ENCODE measurements at regions not wholly inside any gene's neighbourhood (a gene's known extent, or its start where the extent isn't known, plus 50 kb on each side); places are given as distances from the start of the nearest gene placed in this dataset.

DNA sequence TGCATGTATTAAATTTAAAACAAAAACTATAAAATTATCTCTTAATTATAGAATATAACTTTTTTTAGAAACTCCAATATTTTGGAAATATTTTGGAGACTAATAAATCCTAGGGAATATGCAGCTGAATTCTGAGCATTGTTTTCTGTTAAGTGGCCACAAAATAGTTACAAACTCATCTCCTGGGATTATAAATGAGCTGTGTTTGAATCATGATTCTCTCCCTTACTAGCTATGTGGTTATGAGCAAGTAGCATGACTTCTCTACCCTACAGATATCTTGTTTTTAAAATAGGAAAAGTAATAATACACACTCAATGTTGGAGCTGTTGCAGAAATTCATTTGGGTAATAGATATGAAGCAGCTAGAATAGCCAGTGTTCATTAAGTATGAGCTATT, 137.9 kb upstream of the ITGA4 start:
- Histone ChIP-seq H3K27ac (no peak overlapping the region), H3K9me3 (no peaks in the 10 kb centered on the region), H3K27me3 (no peaks in the 10 kb centered on the region), H3K4me3 (no peak overlapping the region), H3K4me1 (ENCODE audit: insufficient read depth) (no peaks in the 10 kb centered on the region), H3K36me3 (no peaks in the 10 kb centered on the region)
- DNase-seq: no peak
- intact Hi-C loops (cut with DNase I): no loop called here
- no peak for TF ChIP-seq CTCF (IDR thresholded peaks at IDR 0.05)
- no peak for TF ChIP-seq POLR2A (IDR thresholded peaks at IDR 0.05)
- TF ChIP-seq EP300 (IDR thresholded peaks at IDR 0.05): no peak

DNA sequence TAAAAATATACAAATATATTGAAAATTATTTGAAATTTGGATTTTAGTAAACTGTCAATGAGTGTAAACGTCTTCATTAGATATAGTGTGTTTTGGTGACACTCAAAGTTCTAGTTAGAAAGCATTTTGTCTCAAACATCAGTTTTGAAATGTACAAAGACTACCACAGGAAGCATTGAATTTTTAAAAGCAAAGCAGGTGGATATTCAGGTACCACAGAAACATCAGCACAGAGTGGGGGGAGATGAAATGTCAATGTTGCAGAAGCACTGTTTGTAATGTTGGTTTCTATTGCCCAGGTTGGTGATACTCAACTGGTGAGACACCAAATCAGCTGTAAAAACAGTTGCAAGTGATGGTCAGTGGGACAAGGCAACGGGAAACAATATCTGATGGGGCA, 136.5 kb upstream of the ITGA4 start:
- TF ChIP-seq CTCF (IDR thresholded peaks at IDR 0.05): no peak
- no peak for DNase-seq
- intact Hi-C loops (cut with DNase I): no loop called here
- 89 to 91% (median 91%) methylated on average over 2 of the region's 2 CpGs for WGBS, 3 donors
- Histone ChIP-seq H3K27ac (no peak overlapping the region), H3K27me3 (no peaks in the 10 kb centered on the region), H3K4me1 (ENCODE audit: insufficient read depth) (no peaks in the 10 kb centered on the region), H3K36me3 (no peaks in the 10 kb centered on the region), H3K4me3 (no peak overlapping the region), H3K9me3 (no peaks in the 10 kb centered on the region)

GRCh38 chr2:181324912-181325311, 132.3 kb upstream of the ITGA4 start:
- Histone ChIP-seq H3K9me3 (no peaks in the 10 kb centered on the region), H3K27ac (no peak overlapping the region), H3K36me3 (no peaks in the 10 kb centered on the region), H3K4me3 (no peak overlapping the region), H3K4me1 (ENCODE audit: insufficient read depth) (no peaks in the 10 kb centered on the region), H3K27me3 (no peaks in the 10 kb centered on the region)
- intact Hi-C loops (cut with DNase I): no loop called here
- DNase-seq: no peak
- TF ChIP-seq POLR2A (IDR thresholded peaks at IDR 0.05): no peak
- no peak for TF ChIP-seq CTCF (IDR thresholded peaks at IDR 0.05)
- TF ChIP-seq EP300 (IDR thresholded peaks at IDR 0.05): no peak

DNA sequence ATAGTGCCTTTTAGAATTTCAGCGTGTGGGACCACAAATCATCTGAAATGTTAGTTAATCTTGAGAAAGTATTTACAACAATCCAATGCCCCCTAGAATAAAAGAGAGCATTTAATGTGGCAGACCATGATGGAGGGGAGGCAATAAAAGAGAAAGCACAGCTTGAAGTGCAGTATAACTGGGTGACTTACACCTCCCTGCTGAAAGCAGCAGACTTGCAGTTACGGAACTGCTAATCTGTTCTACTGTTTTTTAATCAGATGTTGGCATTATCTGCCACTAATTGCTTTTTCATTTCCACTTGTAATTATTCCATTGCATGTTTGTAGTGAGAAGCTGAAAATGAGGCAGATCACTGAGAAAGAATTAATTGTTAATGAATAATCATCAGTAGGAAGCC, 130.5 kb upstream of the ITGA4 start:
- no peak for DNase-seq
- no peaks in the 10 kb centered on the region for H3K36me3 ChIP-seq
- no peaks in the 10 kb centered on the region for H3K27me3 ChIP-seq
- H3K4me3 ChIP-seq: no peak overlapping the region
- intact Hi-C loops (cut with DNase I): no loop called here
- TF ChIP-seq POLR2A (IDR thresholded peaks at IDR 0.05) (no peak), CTCF (IDR thresholded peaks at IDR 0.05) (no peak), EP300 (IDR thresholded peaks at IDR 0.05) (no peak)
- WGBS, 3 donors: 55 to 70% (median 67%) methylated on average over 2 of the region's 2 CpGs
- H3K4me1 ChIP-seq (ENCODE audit: insufficient read depth): no peaks in the 10 kb centered on the region
- H3K9me3 ChIP-seq: no peaks in the 10 kb centered on the region
- H3K27ac ChIP-seq: no peak overlapping the region

DNA sequence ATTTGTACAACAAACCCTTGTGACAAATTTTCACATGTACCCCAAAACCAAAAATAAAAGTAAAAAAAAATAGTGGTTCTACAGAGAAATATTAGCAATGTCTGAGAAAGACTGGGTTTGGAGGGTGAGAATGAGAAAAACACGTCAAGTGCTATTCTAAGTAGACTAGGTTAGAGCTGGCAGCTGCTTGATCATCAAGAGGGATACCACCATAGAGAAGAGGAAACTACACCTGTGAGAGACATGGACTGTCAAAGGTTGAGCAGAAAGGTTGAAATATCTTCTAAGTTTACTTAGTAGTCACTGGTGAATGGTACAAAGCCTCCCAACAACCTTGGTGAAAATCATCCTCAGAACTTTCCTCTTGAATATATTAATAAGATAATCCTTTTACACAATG, 126.9 kb upstream of the ITGA4 start:
- no peaks in the 10 kb centered on the region for H3K9me3 ChIP-seq
- no peak for DNase-seq
- no peak overlapping the region for H3K27ac ChIP-seq
- WGBS, 3 donors: 84 to 92% (median 92%) methylated on average over 1 of the region's 1 CpG
- H3K4me1 ChIP-seq (ENCODE audit: insufficient read depth): no peaks in the 10 kb centered on the region
- no peaks in the 10 kb centered on the region for H3K27me3 ChIP-seq
- no peaks in the 10 kb centered on the region for H3K36me3 ChIP-seq
- TF ChIP-seq POLR2A (IDR thresholded peaks at IDR 0.05) (no peak), EP300 (IDR thresholded peaks at IDR 0.05) (no peak), CTCF (IDR thresholded peaks at IDR 0.05) (no peak)
- intact Hi-C loops (cut with DNase I): no loop called here
- no peak overlapping the region for H3K4me3 ChIP-seq
